HL-60 (cell line): ENCODE measurements at regions not wholly inside any gene's neighbourhood (a gene's known extent, or its start where the extent isn't known, plus 50 kb on each side); places are given as distances from the start of the nearest gene placed in this dataset.

ENCODE experiments used
- DNase-seq, 2 experiments: peaks; one replicate each; pipeline ENCODE4 v3.0.0-alpha.2; 2010 to 2020; ENCODE audit warnings: low read depth in 1 of 2, low spot score in 1 of 2
- H3K27ac ChIP-seq: fragments of 250-450 bp; sonication (Bioruptor Pico); replicated peaks from 2 replicates; pipeline ENCODE4 v1.5.1; 2020; ENCODE audit warnings: mild to moderate bottlenecking, moderate library complexity
- H3K27me3 ChIP-seq: fragments of 250-450 bp; sonication (Bioruptor Pico); 2 replicates; pipeline ENCODE4 v1.5.1; 2021; ENCODE audit warnings: mild to moderate bottlenecking, moderate library complexity; ENCODE audit not compliant: insufficient read depth, poor library complexity, severe bottlenecking
- H3K4me3 ChIP-seq: replicated peaks from 2 replicates; pipeline ENCODE4 v1.5.1; 2011; ENCODE audit warnings: mild to moderate bottlenecking, control low read depth, low read length; ENCODE audit not compliant: insufficient read depth
- GABPA ChIP-seq: IDR thresholded peaks from 2 replicates; pipeline ENCODE4 v1.6.1; 2012; ENCODE audit warnings: low read depth
- POLR2AphosphoS5 ChIP-seq: IDR thresholded peaks from 2 replicates; pipeline ENCODE4 v1.6.1; 2012; ENCODE audit warnings: low read depth
- SPI1 ChIP-seq: IDR thresholded peaks from 2 replicates; pipeline ENCODE4 v1.6.1; 2012; ENCODE audit warnings: low read depth, mild to moderate bottlenecking, borderline replicate concordance
- TF ChIP-seq, protein P1 (sequence below): IDR thresholded peaks from 2 replicates; pipeline ENCODE4 v1.6.1; 2012; ENCODE audit warnings: low read depth; ENCODE audit not compliant: insufficient replicate concordance
- TF ChIP-seq, protein P2 (sequence below): IDR thresholded peaks from one replicate; pipeline ENCODE4 v1.5.1; 2011; ENCODE audit warnings: low read length, control low read depth, inconsistent platforms; ENCODE audit not compliant: insufficient read depth

DNA sequence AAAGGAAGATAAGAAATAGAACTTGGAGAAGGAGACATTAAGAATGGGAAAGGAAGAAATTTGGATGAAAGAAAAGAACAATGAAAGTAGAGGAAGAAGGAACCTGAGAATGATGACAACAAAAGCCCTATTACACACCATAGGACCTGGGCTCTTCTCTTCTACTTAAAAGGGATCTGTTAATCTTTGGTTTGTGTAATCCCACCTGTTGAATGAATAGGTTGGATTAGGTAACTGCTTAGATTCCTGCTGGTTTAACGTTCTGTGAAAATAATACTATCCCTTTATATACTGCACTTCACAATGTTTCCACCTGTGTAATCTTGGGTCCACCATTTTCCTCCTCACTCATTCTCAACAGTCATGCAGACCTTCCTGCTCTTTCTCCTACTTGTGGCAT, 157.8 kb upstream of the ATP10B start:
- TF ChIP-seq GABPA (no peak), POLR2AphosphoS5 (no peak), SPI1 (no peak)
- TF ChIP-seq, protein P1, sequence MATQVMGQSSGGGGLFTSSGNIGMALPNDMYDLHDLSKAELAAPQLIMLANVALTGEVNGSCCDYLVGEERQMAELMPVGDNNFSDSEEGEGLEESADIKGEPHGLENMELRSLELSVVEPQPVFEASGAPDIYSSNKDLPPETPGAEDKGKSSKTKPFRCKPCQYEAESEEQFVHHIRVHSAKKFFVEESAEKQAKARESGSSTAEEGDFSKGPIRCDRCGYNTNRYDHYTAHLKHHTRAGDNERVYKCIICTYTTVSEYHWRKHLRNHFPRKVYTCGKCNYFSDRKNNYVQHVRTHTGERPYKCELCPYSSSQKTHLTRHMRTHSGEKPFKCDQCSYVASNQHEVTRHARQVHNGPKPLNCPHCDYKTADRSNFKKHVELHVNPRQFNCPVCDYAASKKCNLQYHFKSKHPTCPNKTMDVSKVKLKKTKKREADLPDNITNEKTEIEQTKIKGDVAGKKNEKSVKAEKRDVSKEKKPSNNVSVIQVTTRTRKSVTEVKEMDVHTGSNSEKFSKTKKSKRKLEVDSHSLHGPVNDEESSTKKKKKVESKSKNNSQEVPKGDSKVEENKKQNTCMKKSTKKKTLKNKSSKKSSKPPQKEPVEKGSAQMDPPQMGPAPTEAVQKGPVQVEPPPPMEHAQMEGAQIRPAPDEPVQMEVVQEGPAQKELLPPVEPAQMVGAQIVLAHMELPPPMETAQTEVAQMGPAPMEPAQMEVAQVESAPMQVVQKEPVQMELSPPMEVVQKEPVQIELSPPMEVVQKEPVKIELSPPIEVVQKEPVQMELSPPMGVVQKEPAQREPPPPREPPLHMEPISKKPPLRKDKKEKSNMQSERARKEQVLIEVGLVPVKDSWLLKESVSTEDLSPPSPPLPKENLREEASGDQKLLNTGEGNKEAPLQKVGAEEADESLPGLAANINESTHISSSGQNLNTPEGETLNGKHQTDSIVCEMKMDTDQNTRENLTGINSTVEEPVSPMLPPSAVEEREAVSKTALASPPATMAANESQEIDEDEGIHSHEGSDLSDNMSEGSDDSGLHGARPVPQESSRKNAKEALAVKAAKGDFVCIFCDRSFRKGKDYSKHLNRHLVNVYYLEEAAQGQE, result no peak
- TF ChIP-seq, protein P2, sequence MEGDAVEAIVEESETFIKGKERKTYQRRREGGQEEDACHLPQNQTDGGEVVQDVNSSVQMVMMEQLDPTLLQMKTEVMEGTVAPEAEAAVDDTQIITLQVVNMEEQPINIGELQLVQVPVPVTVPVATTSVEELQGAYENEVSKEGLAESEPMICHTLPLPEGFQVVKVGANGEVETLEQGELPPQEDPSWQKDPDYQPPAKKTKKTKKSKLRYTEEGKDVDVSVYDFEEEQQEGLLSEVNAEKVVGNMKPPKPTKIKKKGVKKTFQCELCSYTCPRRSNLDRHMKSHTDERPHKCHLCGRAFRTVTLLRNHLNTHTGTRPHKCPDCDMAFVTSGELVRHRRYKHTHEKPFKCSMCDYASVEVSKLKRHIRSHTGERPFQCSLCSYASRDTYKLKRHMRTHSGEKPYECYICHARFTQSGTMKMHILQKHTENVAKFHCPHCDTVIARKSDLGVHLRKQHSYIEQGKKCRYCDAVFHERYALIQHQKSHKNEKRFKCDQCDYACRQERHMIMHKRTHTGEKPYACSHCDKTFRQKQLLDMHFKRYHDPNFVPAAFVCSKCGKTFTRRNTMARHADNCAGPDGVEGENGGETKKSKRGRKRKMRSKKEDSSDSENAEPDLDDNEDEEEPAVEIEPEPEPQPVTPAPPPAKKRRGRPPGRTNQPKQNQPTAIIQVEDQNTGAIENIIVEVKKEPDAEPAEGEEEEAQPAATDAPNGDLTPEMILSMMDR, result no peak
- peaks cover 4% of the 10 kb centered on the region for H3K27me3 ChIP-seq
- no peak overlapping the region for H3K4me3 ChIP-seq
- no peak overlapping the region for H3K27ac ChIP-seq
- no peak for DNase-seq

DNA sequence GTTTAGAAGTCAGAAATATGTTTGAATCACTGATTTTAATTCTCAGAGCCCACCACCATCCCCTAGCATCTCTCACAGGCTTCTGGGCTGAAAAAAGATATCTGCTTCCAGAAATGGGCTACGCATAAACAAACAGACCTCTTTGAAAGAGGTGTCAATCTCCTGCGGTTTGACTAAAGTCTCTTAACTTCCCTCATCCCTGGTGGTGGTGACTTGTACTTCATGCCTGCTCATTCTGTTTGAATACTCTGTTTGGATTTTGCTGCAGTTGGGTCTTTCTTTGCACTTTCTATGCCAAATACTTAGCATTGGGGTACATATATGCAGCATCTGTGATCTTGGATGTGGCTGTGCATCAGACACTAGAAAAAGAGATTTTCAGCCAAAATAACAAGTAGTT, 157.2 kb upstream of the ATP10B start:
- no peak for DNase-seq
- TF ChIP-seq, protein P2, result no peak
- no peak for TF ChIP-seq SPI1
- TF ChIP-seq, protein P1, result no peak
- TF ChIP-seq POLR2AphosphoS5, result no peak
- TF ChIP-seq GABPA, result no peak
- Histone ChIP-seq H3K27me3 (peaks cover 4% of the 10 kb centered on the region), H3K27ac (no peak overlapping the region), H3K4me3 (no peak overlapping the region)

DNA sequence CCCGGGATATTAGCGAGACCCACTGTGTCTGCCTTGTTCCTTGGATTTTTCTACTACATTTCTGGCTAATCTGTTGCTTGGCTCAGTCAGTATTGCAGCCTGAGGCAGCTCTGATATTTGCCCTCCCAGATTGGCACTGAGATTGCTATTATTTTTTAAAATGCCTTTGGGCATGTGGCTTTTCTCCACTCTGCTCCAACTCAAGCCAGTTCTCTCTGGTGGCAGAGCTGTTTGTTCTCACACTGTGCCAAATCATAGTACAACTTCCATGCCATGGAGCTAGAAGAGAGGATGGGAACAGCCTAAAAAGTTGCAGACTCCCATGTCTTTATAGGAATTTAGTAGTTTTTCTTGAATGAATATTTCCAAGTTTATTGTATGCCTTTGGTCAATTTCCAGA, 155.9 kb upstream of the ATP10B start:
- DNase-seq, result no peak
- Histone ChIP-seq H3K4me3 (no peak overlapping the region), H3K27me3 (peaks cover 4% of the 10 kb centered on the region), H3K27ac (no peak overlapping the region)
- TF ChIP-seq GABPA (no peak), SPI1 (no peak), POLR2AphosphoS5 (no peak)
- TF ChIP-seq, protein P1, result no peak
- TF ChIP-seq, protein P2, result no peak
